Thyroid gland (tissue), 4 donors: ENCODE measurements at regions not wholly inside any gene's neighbourhood (a gene's known extent, or its start where the extent isn't known, plus 50 kb on each side); places are given as distances from the start of the nearest gene placed in this dataset.

Experiments used
- CTCF ChIP-seq, 6 experiments: fragments of 200-600 bp in 3 of 6; fragments of 450-650 bp in 3 of 6; sonication (generic) in 3 of 6; IDR thresholded peaks; one replicate each; pipeline ENCODE4 v1.5.1; 2016 to 2019; ENCODE audit warnings: antibody characterized with exemption in 6 of 6, mild to moderate bottlenecking in 2 of 6, inconsistent platforms in 1 of 6, moderate library complexity in 1 of 6
- POLR2A ChIP-seq, 2 donors: fragments of 450-650 bp; IDR thresholded peaks; one replicate each; pipeline ENCODE4 v1.6.1; 2017; ENCODE audit warnings: antibody characterized with exemption in 2 of 2, mild to moderate bottlenecking in 2 of 2, moderate library complexity in 1 of 2

DNA sequence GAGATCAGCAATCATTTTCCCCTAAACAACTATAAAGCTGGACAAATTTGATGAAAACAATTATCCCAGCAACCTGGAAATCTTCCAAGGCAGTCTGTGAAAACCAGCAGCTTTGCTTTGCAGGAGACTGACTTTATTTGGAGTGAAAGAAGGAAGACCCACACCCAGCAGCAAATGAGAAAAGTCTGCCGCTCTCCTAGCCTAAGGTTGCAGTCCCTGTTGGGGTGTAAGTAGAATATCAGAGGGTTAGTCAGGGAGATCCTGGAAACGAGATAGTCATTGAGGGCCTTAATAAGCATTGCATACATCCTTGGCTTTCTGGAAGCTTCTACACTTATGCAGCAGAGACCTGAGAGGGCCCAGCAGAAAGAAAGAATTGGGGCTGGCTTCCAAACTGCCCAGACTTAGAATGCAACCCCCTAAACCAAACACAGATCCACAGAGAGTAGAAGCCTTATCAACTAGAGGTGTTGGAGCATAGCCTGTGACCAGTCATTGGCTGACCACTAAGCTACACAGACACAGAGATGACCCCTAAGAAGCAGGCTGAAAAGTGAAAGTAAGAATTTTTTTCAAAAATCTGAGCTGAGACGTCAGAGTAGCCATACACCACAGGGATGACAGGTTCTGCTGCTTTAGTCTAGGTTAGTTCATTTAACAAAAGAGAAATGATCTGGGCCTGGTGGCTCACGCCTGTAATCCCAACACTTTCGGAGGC lies 98.3 kb downstream of the LYPLAL1 start:
- TF ChIP-seq CTCF (IDR thresholded peaks at IDR 0.05), result no peak
- no peak for TF ChIP-seq POLR2A (IDR thresholded peaks at IDR 0.05)
